T47D (cell line): ENCODE measurements at regions not wholly inside any gene's neighbourhood (a gene's known extent, or its start where the extent isn't known, plus 50 kb on each side); places are given as distances from the start of the nearest gene placed in this dataset.
"Not testable (repeated sequence)": the region's sequence is repeated elsewhere in the genome, so short reads cannot be mapped to it uniquely, and the experiment has no call there.

Source experiments
- DNase-seq, 2 experiments: peaks; one replicate each; pipeline versions ENCODE4 v3.0.0 to v3.0.0-alpha.2; 2011 to 2012; ENCODE audit warnings: low read depth in 1 of 2, low spot score in 1 of 2
- JUND ChIP-seq: IDR thresholded peaks from 2 replicates; pipeline ENCODE4 v1.6.1; 2012; ENCODE audit warnings: low read depth
- in situ Hi-C: cut with HindIII; loops from 2 replicates; pipeline ENCODE4 v1.10.0; 2016; ENCODE audit warnings: low sequenced_read_pairs, low pct_unique_long_range_greater_than_20kb

GRCh38 chr3:4063916-4064574 is 239.1 kb upstream of the SETMAR start:
- TF ChIP-seq JUND: no peak
- in situ Hi-C loops: no loop called here
- no peak for DNase-seq

- TF ChIP-seq JUND: no peak
- in situ Hi-C loops: no loop called here
- no peak for DNase-seq
Measured at GRCh38 chr3:4065085-4065484, 238.1 kb upstream of the SETMAR start.

GRCh38 chr3:4065554-4065953 is 237.6 kb upstream of the SETMAR start:
- no peak for DNase-seq
- TF ChIP-seq JUND: no peak
- in situ Hi-C loops: no loop called here

- in situ Hi-C loops: no loop called here
- no peak for TF ChIP-seq JUND
- DNase-seq: no peak
Measured at GRCh38 chr3:4067893-4068292, 235.3 kb upstream of the SETMAR start.

GRCh38 chr3:4069796-4070195 is 233.4 kb upstream of the SETMAR start:
- no peak for TF ChIP-seq JUND
- in situ Hi-C loops: no loop called here
- no peak for DNase-seq

- no peak for TF ChIP-seq JUND
- peak in 1 of 2 experiments; percentile 26 for DNase-seq
- in situ Hi-C loops: no loop called here
Measured at GRCh38 chr3:4071481-4072184, 231.5 kb upstream of the SETMAR start.

- in situ Hi-C loops: not testable (repeated sequence)
Measured at GRCh38 chr3:4077278-4077677, 225.9 kb upstream of the SETMAR start.

GRCh38 chr3:4077950-4078349 is 225.2 kb upstream of the SETMAR start:
- in situ Hi-C loops: no loop called here
- DNase-seq: no peak

More at GRCh38 chr3:4077278-4077677, 225.9 kb upstream of the SETMAR start:
- DNase-seq: not testable (repeated sequence)

GRCh38 chr3:4078903-4079302 is 224.3 kb upstream of the SETMAR start:
- no peak for TF ChIP-seq JUND
- in situ Hi-C loops: no loop called here

More at GRCh38 chr3:4077950-4078349, 225.2 kb upstream of the SETMAR start:
- no peak for TF ChIP-seq JUND

GRCh38 chr3:4079339-4080195 is 223.6 kb upstream of the SETMAR start:
- in situ Hi-C loops: no loop called here
- TF ChIP-seq JUND: no peak
- no peak for DNase-seq

More at GRCh38 chr3:4078903-4079302, 224.3 kb upstream of the SETMAR start:
- no peak for DNase-seq

GRCh38 chr3:4083225-4084015 is 219.7 kb upstream of the SETMAR start:
- in situ Hi-C loops: no loop called here
- TF ChIP-seq JUND: no peak
- DNase-seq: peak in 1 of 2 experiments; percentile 21

- in situ Hi-C loops: no loop called here
- no peak for TF ChIP-seq JUND
- DNase-seq: no peak
Measured at GRCh38 chr3:4084271-4084670, 218.9 kb upstream of the SETMAR start.

- in situ Hi-C loops, DNase-seq: not testable (repeated sequence)
Measured at GRCh38 chr3:4086662-4087061, 216.5 kb upstream of the SETMAR start.
